SK-N-SH (cell line): ENCODE measurements at regions not wholly inside any gene's neighbourhood (a gene's known extent, or its start where the extent isn't known, plus 50 kb on each side); places are given as distances from the start of the nearest gene placed in this dataset.

Source experiments
- CTCF ChIA-PET: fragments of 300-600, 350-600 bp; formaldehyde crosslinking; extraction: SDS; loops from one replicate; lab custom pipeline; 2021; lab: Yijun Ruan, JAX
- POLR2A ChIA-PET: fragments of 350-600 bp; sonication (Branson Sonifier 250); formaldehyde crosslinking; extraction: SDS; loops from one replicate; lab custom pipeline; 2020; ENCODE audit warnings: antibody characterized with exemption, inconsistent platforms; lab: Yijun Ruan, JAX
- DNase-seq: peaks from one replicate; pipeline ENCODE4 v3.0.0; 2012
- H2AFZ ChIP-seq: fragments of 200-600 bp; sonication (generic); 2 replicates; pipeline ENCODE4 v1.8.1; 2016; ENCODE audit warnings: antibody characterized with exemption, mild to moderate bottlenecking, low read depth
- H3F3A ChIP-seq: fragments of 200-600 bp; sonication (generic); replicated peaks from 2 replicates; pipeline ENCODE3; 2016; ENCODE audit warnings: antibody characterized with exemption, mild to moderate bottlenecking; ENCODE audit not compliant: insufficient read depth
- H3K27ac ChIP-seq, 2 experiments: fragments of 200-500 bp in 1 of 2; fragments of 200-600 bp in 1 of 2; sonication (Bioruptor generic) in 1 of 2; sonication (generic), shearing (Covaris generic) in 1 of 2; 2 replicates each; pipeline versions ENCODE4 v1.5.1 to v1.6.1; 2014 to 2016; ENCODE audit warnings: low read depth in 2 of 2, inconsistent platforms in 1 of 2, low read length in 1 of 2, mild to moderate bottlenecking in 1 of 2, mixed read lengths in 1 of 2
- H3K27me3 ChIP-seq: fragments of 200-600 bp; sonication (generic), shearing (Covaris generic); 2 replicates; pipeline ENCODE4 v1.6.1; 2016; ENCODE audit warnings: mixed run types; ENCODE audit not compliant: insufficient read depth
- H3K36me3 ChIP-seq, 2 experiments: fragments of 200-500 bp in 1 of 2; fragments of 200-600 bp in 1 of 2; sonication (Bioruptor generic) in 1 of 2; sonication (generic) in 1 of 2; replicated peaks in 1 of 2; 2 replicates each; pipeline versions ENCODE3 to v1.5.1; 2014 to 2016; ENCODE audit warnings: low read length in 1 of 2, mild to moderate bottlenecking in 1 of 2; ENCODE audit not compliant: insufficient read depth in 2 of 2, control insufficient read depth in 1 of 2
- H3K4me1 ChIP-seq, 2 experiments: fragments of 200-500 bp in 1 of 2; fragments of 200-600 bp in 1 of 2; sonication (Bioruptor generic) in 1 of 2; sonication (generic), shearing (Covaris generic) in 1 of 2; 2 replicates each; pipeline versions ENCODE4 v1.5.1 to v1.6.1; 2014 to 2016; ENCODE audit warnings: low read depth in 1 of 2, low read length in 1 of 2, mixed run types in 1 of 2; ENCODE audit not compliant: insufficient read depth in 2 of 2, control insufficient read depth in 1 of 2
- H3K4me2 ChIP-seq: fragments of 200-600 bp; sonication (generic), shearing (Covaris generic); 2 replicates; pipeline ENCODE4 v1.6.1; 2017; ENCODE audit warnings: mixed run types
- H3K4me3 ChIP-seq, 2 experiments: fragments of 200-500 bp in 1 of 2; fragments of 200-600 bp in 1 of 2; sonication (Bioruptor generic) in 1 of 2; sonication (generic), shearing (Covaris generic) in 1 of 2; 2 replicates each; pipeline versions ENCODE4 v1.5.1 to v1.8.1; 2014 to 2016; ENCODE audit warnings: low read depth in 2 of 2, inconsistent platforms in 1 of 2, low read length in 1 of 2, mild to moderate bottlenecking in 1 of 2, mixed read lengths in 1 of 2, moderate library complexity in 1 of 2
- H3K79me2 ChIP-seq: fragments of 200-600 bp; sonication (generic); 2 replicates; pipeline ENCODE4 v1.8.1; 2017; ENCODE audit warnings: mild to moderate bottlenecking; ENCODE audit not compliant: insufficient read depth
- H3K9ac ChIP-seq: fragments of 200-600 bp; sonication (generic); 2 replicates; pipeline ENCODE4 v1.6.1; 2017; ENCODE audit warnings: mixed run types
- H3K9me2 ChIP-seq: fragments of 200-600 bp; sonication (generic); 2 replicates; pipeline ENCODE4 v1.6.1; 2017; ENCODE audit warnings: mixed run types
- H3K9me3 ChIP-seq: fragments of 200-600 bp; sonication (generic); 2 replicates; pipeline ENCODE4 v1.6.1; 2017; ENCODE audit warnings: mixed run types, mild to moderate bottlenecking, moderate library complexity
- H4K20me1 ChIP-seq: fragments of 200-600 bp; sonication (generic); 2 replicates; pipeline ENCODE4 v1.6.1; 2017; ENCODE audit warnings: mild to moderate bottlenecking, mixed run types; ENCODE audit not compliant: insufficient read depth
- CHD2 ChIP-seq: fragments of 150-350 bp; IDR thresholded peaks from 2 replicates; pipeline ENCODE4 v1.6.1; 2018; ENCODE audit warnings: low read length; ENCODE audit not compliant: partially characterized antibody
- FOXJ3 ChIP-seq: sonication (generic); formaldehyde crosslinking; IDR thresholded peaks from 2 replicates; pipeline ENCODE4 v1.5.1; 2020; ENCODE audit warnings: mild to moderate bottlenecking, missing genetic modification reagents
- MAX ChIP-seq: IDR thresholded peaks from 2 replicates; pipeline ENCODE4 v1.4.0; 2012; ENCODE audit warnings: low read depth
- MEF2A ChIP-seq: IDR thresholded peaks from 2 replicates; pipeline ENCODE4 v1.4.0; 2012; ENCODE audit warnings: low read depth, borderline replicate concordance
- NRF1 ChIP-seq: IDR thresholded peaks from 2 replicates; pipeline ENCODE4 v1.6.1; 2012; ENCODE audit warnings: low read depth, mild to moderate bottlenecking, low read length
- POLR2AphosphoS5 ChIP-seq: IDR thresholded peaks from 2 replicates; pipeline ENCODE4 v1.6.1; 2012; ENCODE audit warnings: low read depth, low read length
- RAD21 ChIP-seq: IDR thresholded peaks from 2 replicates; pipeline ENCODE4 v1.6.1; 2012; ENCODE audit warnings: mild to moderate bottlenecking, low read length
- RCOR1 ChIP-seq: fragments of 150-350 bp; IDR thresholded peaks from 2 replicates; pipeline ENCODE4 v1.6.1; 2017; ENCODE audit warnings: antibody characterized with exemption, low read length
- RFX5 ChIP-seq: IDR thresholded peaks from 2 replicates; pipeline ENCODE4 v1.6.1; 2012; ENCODE audit warnings: mild to moderate bottlenecking, improper control_type of control experiment, low read length
- RXRA ChIP-seq: IDR thresholded peaks from 2 replicates; pipeline ENCODE4 v1.4.0; 2012; ENCODE audit warnings: low read depth, mild to moderate bottlenecking, borderline replicate concordance
- SIN3A ChIP-seq: IDR thresholded peaks from 2 replicates; pipeline ENCODE4 v1.6.1; 2012; ENCODE audit warnings: low read depth, mild to moderate bottlenecking, low read length, moderate library complexity, borderline replicate concordance
- TCF12 ChIP-seq: IDR thresholded peaks from 2 replicates; pipeline ENCODE4 v1.4.0; 2012
- TEAD4 ChIP-seq: IDR thresholded peaks from 2 replicates; pipeline ENCODE4 v1.4.0; 2012; ENCODE audit warnings: mild to moderate bottlenecking, borderline replicate concordance; ENCODE audit not compliant: insufficient read depth
- USF1 ChIP-seq: IDR thresholded peaks from 2 replicates; pipeline ENCODE4 v1.4.0; 2012; ENCODE audit warnings: low read depth, borderline replicate concordance
- USF2 ChIP-seq: fragments of 150-350 bp; IDR thresholded peaks from 2 replicates; pipeline ENCODE4 v1.6.1; 2017; ENCODE audit warnings: antibody characterized with exemption, low read length, low read depth, borderline replicate concordance
- YY1 ChIP-seq: IDR thresholded peaks from 2 replicates; pipeline ENCODE4 v1.4.0; 2012; ENCODE audit warnings: low read depth, mild to moderate bottlenecking
- ZBTB33 ChIP-seq: IDR thresholded peaks from 2 replicates; pipeline ENCODE4 v1.4.0; 2012; ENCODE audit warnings: low read depth, borderline replicate concordance
- WGBS: methylation state at CpG from one replicate; pipeline ENCODE4 v1.1.6; 2017; ENCODE audit warnings: low lambda C conversion rate; 5-methylcytosine and 5-hydroxymethylcytosine counted together
- TF ChIP-seq, protein P1 (sequence below): fragments of 200-600 bp; sonication (generic); IDR thresholded peaks from 2 replicates; pipeline ENCODE4 v1.6.1; 2017; ENCODE audit warnings: antibody characterized with exemption, mild to moderate bottlenecking, moderate library complexity

GRCh38 chr1:193609592-193609991 is 423.2 kb upstream of the B3GALT2 start (continued):
- TF ChIP-seq RAD21 = no peak

DNA sequence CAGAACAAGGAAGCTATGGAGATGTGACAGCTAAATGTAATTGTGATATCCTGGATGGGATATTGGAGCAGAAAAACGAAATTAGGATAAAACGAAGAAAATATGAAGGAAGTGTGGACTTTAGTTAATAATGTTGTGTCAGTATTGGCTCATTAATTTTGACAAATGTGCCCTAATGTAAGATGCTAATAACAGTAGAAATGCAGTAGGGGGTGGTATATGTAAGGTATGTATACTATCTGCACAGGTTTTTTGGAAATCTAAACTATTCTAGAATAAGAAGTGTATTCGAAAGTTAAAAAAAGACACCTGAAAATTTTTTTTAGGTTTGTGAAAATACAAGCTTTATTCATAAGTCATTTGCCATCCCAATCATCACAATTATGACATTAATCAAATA is 421.4 kb upstream of the B3GALT2 start:
- Histone ChIP-seq H3K27ac (no peak overlapping the region), H4K20me1 (no peaks in the 10 kb centered on the region), H3K4me1 (no peaks in the 10 kb centered on the region; a peak in 1 of 4 replicates), H3K9me2 (no peaks in the 10 kb centered on the region), H3K27me3 (no peaks in the 10 kb centered on the region), H3F3A (no peaks in the 10 kb centered on the region), H3K9me3 (no peaks in the 10 kb centered on the region), H3K9ac (no peak overlapping the region), H3K79me2 (no peaks in the 10 kb centered on the region), H2AFZ (no peak overlapping the region), H3K36me3 (no peaks in the 10 kb centered on the region), H3K4me3 (no peak overlapping the region), H3K4me2 (no peak overlapping the region)
- TF ChIP-seq, protein P1, sequence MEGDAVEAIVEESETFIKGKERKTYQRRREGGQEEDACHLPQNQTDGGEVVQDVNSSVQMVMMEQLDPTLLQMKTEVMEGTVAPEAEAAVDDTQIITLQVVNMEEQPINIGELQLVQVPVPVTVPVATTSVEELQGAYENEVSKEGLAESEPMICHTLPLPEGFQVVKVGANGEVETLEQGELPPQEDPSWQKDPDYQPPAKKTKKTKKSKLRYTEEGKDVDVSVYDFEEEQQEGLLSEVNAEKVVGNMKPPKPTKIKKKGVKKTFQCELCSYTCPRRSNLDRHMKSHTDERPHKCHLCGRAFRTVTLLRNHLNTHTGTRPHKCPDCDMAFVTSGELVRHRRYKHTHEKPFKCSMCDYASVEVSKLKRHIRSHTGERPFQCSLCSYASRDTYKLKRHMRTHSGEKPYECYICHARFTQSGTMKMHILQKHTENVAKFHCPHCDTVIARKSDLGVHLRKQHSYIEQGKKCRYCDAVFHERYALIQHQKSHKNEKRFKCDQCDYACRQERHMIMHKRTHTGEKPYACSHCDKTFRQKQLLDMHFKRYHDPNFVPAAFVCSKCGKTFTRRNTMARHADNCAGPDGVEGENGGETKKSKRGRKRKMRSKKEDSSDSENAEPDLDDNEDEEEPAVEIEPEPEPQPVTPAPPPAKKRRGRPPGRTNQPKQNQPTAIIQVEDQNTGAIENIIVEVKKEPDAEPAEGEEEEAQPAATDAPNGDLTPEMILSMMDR = peak; percentile 14; the same call in 1 of the 2 replicates
- TF ChIP-seq RCOR1 = no peak
- 15% methylated on average over 3 of the region's 3 CpGs for WGBS
- ChIA-PET CTCF (interaction anchor here (0.5 to 1.3 kb wide), 2 partner anchors 10 to 464 kb away, joined by 3 to 5 read pairs; no protein-coding TSS in a partner anchor), POLR2A (no interaction called here)
- no peak for DNase-seq

GRCh38 chr1:193606035-193606434 is 419.6 kb upstream of the B3GALT2 start:
- H3K36me3 ChIP-seq = no peaks in the 10 kb centered on the region
- DNase-seq = no peak
- no peak overlapping the region for H3K4me2 ChIP-seq
- H3K9me2 ChIP-seq = no peaks in the 10 kb centered on the region
- ChIA-PET POLR2A (no interaction called here), CTCF (interaction anchor here (1.0 kb wide), 1 partner anchor 16 kb away, joined by 3 read pairs; no protein-coding TSS in a partner anchor)
- H3K4me1 ChIP-seq = no peaks in the 10 kb centered on the region; a peak in 1 of 4 replicates
- WGBS = 67% methylated on average over 5 of the region's 5 CpGs
- no peak overlapping the region for H3K27ac ChIP-seq
- no peak for TF ChIP-seq NRF1
- no peak for TF ChIP-seq RXRA
- TF ChIP-seq USF1 = no peak
- TF ChIP-seq CHD2 = no peak
- TF ChIP-seq ZBTB33 = no peak
- no peak for TF ChIP-seq TCF12
- TF ChIP-seq POLR2AphosphoS5 = no peak
- no peak for TF ChIP-seq SIN3A
- no peak for TF ChIP-seq RCOR1
- TF ChIP-seq USF2 = no peak
- no peak for TF ChIP-seq RFX5
- no peak for TF ChIP-seq MAX
- TF ChIP-seq TEAD4 = no peak
- TF ChIP-seq, protein P1 = no peak
- no peak for TF ChIP-seq FOXJ3 (CRISPR knock-in tag)
- no peak for TF ChIP-seq MEF2A
- no peak for TF ChIP-seq YY1
- H4K20me1 ChIP-seq = no peaks in the 10 kb centered on the region
- H3K9me3 ChIP-seq = no peaks in the 10 kb centered on the region
- peak overlapping the region; percentile 47; the same call in 1 of the 2 replicates for H2AFZ ChIP-seq
- H3K4me3 ChIP-seq = no peak overlapping the region
- H3K9ac ChIP-seq = no peak overlapping the region
- no peaks in the 10 kb centered on the region for H3F3A ChIP-seq
- no peaks in the 10 kb centered on the region for H3K27me3 ChIP-seq
- H3K79me2 ChIP-seq = no peaks in the 10 kb centered on the region
